Activated gamma-delta T cell treated with anti-CD3 and anti-CD28 coated beads, Interleukin-2, amount 50 U/mL, for 16 hours (primary cell): ENCODE measurements at regions not wholly inside any gene's neighbourhood (a gene's known extent, or its start where the extent isn't known, plus 50 kb on each side); places are given as distances from the start of the nearest gene placed in this dataset.

ENCODE experiments used
- DNase-seq: peaks from one replicate; pipeline ENCODE4 v3.0.0-alpha.2; 2020; ENCODE audit warnings: low read depth

GRCh38 chr2:176814274-176814673 is 398.3 kb upstream of the HNRNPA3 start:
- DNase-seq, result no peak

GRCh38 chr2:176814740-176815367 is 397.7 kb upstream of the HNRNPA3 start:
- no peak for DNase-seq

GRCh38 chr2:176817061-176817565 is 395.5 kb upstream of the HNRNPA3 start:
- no peak for DNase-seq

- no peak for DNase-seq
These were observed 394.5 kb upstream of the HNRNPA3 start for GRCh38 chr2:176818076-176818475.

- DNase-seq, result no peak
These were observed 394.0 kb upstream of the HNRNPA3 start for GRCh38 chr2:176818617-176819016.

GRCh38 chr2:176819306-176819705 is 393.3 kb upstream of the HNRNPA3 start:
- DNase-seq, result no peak

GRCh38 chr2:176820371-176820932 is 392.1 kb upstream of the HNRNPA3 start:
- DNase-seq, result no peak

GRCh38 chr2:176821350-176821749 is 391.2 kb upstream of the HNRNPA3 start:
- no peak for DNase-seq

GRCh38 chr2:176822060-176822459 is 390.5 kb upstream of the HNRNPA3 start:
- DNase-seq, result no peak

GRCh38 chr2:176826356-176826755 is 386.2 kb upstream of the HNRNPA3 start:
- no peak for DNase-seq

GRCh38 chr2:176826984-176827668 is 385.5 kb upstream of the HNRNPA3 start:
- no peak for DNase-seq

GRCh38 chr2:176830362-176830761 is 382.2 kb upstream of the HNRNPA3 start:
- DNase-seq, result no peak

- DNase-seq, result no peak
These were observed 380.5 kb upstream of the HNRNPA3 start for GRCh38 chr2:176832086-176832485.

GRCh38 chr2:176833671-176834070 is 378.9 kb upstream of the HNRNPA3 start:
- DNase-seq, result no peak

GRCh38 chr2:176834226-176834625 is 378.4 kb upstream of the HNRNPA3 start:
- DNase-seq, result no peak

GRCh38 chr2:176843208-176843607 is 369.4 kb upstream of the HNRNPA3 start:
- no peak for DNase-seq

- no peak for DNase-seq
These were observed 368.1 kb upstream of the HNRNPA3 start for GRCh38 chr2:176844461-176844860.

GRCh38 chr2:176845718-176846117 is 366.9 kb upstream of the HNRNPA3 start:
- DNase-seq, result no peak

GRCh38 chr2:176847575-176847974 is 365.0 kb upstream of the HNRNPA3 start:
- DNase-seq, result no peak

- no peak for DNase-seq
These were observed 363.8 kb upstream of the HNRNPA3 start for GRCh38 chr2:176848844-176849243.

GRCh38 chr2:176851200-176851888 is 361.2 kb upstream of the HNRNPA3 start:
- DNase-seq, result no peak

GRCh38 chr2:176851889-176852483 is 360.6 kb upstream of the HNRNPA3 start:
- no peak for DNase-seq
